PC-3 (cell line): ENCODE measurements at regions not wholly inside any gene's neighbourhood (a gene's known extent, or its start where the extent isn't known, plus 50 kb on each side); places are given as distances from the start of the nearest gene placed in this dataset.

Experiments
- ATAC-seq: fragments of 200-7000 bp; cut with Tn5 transposase; 2 replicates; pipeline ENCODE4 v1.9.1; 2020; ENCODE audit warnings: mild to moderate bottlenecking, moderate library complexity
- BruUV-seq: library from RNA; stranded (reverse); fragments of 400-500 nt; replicated peaks from 2 replicates; lab custom pipeline; 2021; lab: Mats Ljungman, UMichigan
- CTCF ChIA-PET: fragments of 300-600 bp; sonication (Branson Sonifier 250); formaldehyde crosslinking; loops from one replicate; lab custom pipeline; 2022; ENCODE audit warnings: antibody characterized with exemption; lab: Charles Lee
- POLR2A ChIA-PET: fragments of 300-600 bp; sonication (Branson Sonifier 250); formaldehyde crosslinking; loops from one replicate; lab custom pipeline; 2022; ENCODE audit warnings: antibody characterized with exemption; ENCODE audit not compliant: unreplicated experiment; lab: Charles Lee
- DNase-seq: peaks from one replicate; pipeline ENCODE4 v3.0.0-alpha.2; 2015
- H2AFZ ChIP-seq: fragments of 300-600 bp; sonication (generic); 2 replicates; pipeline ENCODE4 v1.6.0; 2016; ENCODE audit warnings: antibody characterized with exemption, low read length
- H3F3A ChIP-seq: fragments of 300-600 bp; sonication (generic); one replicate; pipeline ENCODE4 v1.6.0; 2017; ENCODE audit warnings: antibody characterized with exemption, low read length, control low read depth, mild to moderate bottlenecking; ENCODE audit not compliant: unreplicated experiment
- H3K27ac ChIP-seq: fragments of 300-600 bp; sonication (generic); 2 replicates; pipeline ENCODE4 v1.5.1; 2016; ENCODE audit warnings: mild to moderate bottlenecking, low read length
- H3K27me3 ChIP-seq: fragments of 300-600 bp; sonication (generic); 2 replicates; pipeline ENCODE4 v1.6.1; 2016; ENCODE audit warnings: low read length, mixed read lengths
- H3K36me3 ChIP-seq: fragments of 300-600 bp; sonication (generic); 2 replicates; pipeline ENCODE4 v1.6.1; 2016; ENCODE audit warnings: low read depth, mixed run types, low read length, mixed read lengths
- H3K4me1 ChIP-seq: fragments of 300-600 bp; sonication (generic); 2 replicates; pipeline ENCODE4 v1.5.1; 2016; ENCODE audit warnings: low read length; ENCODE audit not compliant: insufficient read depth
- H3K4me2 ChIP-seq: fragments of 300-600 bp; sonication (generic); 2 replicates; pipeline ENCODE4 v1.6.0; 2016; ENCODE audit warnings: low read length
- H3K4me3 ChIP-seq: fragments of 300-600 bp; sonication (generic); 2 replicates; pipeline ENCODE4 v1.5.1; 2016; ENCODE audit warnings: mild to moderate bottlenecking, low read length, mixed read lengths
- H3K79me2 ChIP-seq: fragments of 300-600 bp; sonication (generic); 2 replicates; pipeline ENCODE4 v1.6.1; 2017; ENCODE audit warnings: low read length, mixed read lengths
- H3K9ac ChIP-seq: fragments of 300-600 bp; sonication (generic); 2 replicates; pipeline ENCODE4 v1.6.0; 2016; ENCODE audit warnings: mild to moderate bottlenecking, low read length
- H3K9me2 ChIP-seq: fragments of 300-600 bp; sonication (generic); replicated peaks from 2 replicates; pipeline ENCODE4 v1.6.1; 2016; ENCODE audit warnings: mixed run types, low read length, mixed read lengths
- H3K9me3 ChIP-seq: fragments of 300-600 bp; sonication (generic); 2 replicates; pipeline ENCODE4 v1.6.1; 2016; ENCODE audit warnings: low read length, mixed read lengths
- H4K20me1 ChIP-seq: fragments of 300-600 bp; sonication (generic); 2 replicates; pipeline ENCODE4 v1.6.1; 2016; ENCODE audit warnings: low read length, mixed read lengths
- EZH2 ChIP-seq: fragments of 300-600 bp; sonication (generic); IDR thresholded peaks from one replicate; pipeline ENCODE4 v1.6.1; 2017; ENCODE audit warnings: antibody characterized with exemption, mild to moderate bottlenecking, low read length; ENCODE audit not compliant: unreplicated experiment
- EZH2phosphoT487 ChIP-seq: fragments of 300-600 bp; sonication (generic); IDR thresholded peaks from 2 replicates; pipeline ENCODE4 v1.6.1; 2018; ENCODE audit warnings: mild to moderate bottlenecking, antibody characterized with exemption, low read length, borderline replicate concordance
- intact Hi-C: fragments of 100-400 bp; cut with micrococcal nuclease; formaldehyde crosslinking; loops from 2 replicates; pipeline ENCODE4 v1.9.0; 2023
- TF ChIP-seq, protein P1 (sequence below): fragments of 300-600 bp; sonication (generic); conservative IDR thresholded peaks from 2 replicates; pipeline ENCODE4 v1.5.1; 2017; ENCODE audit warnings: antibody characterized with exemption, low read depth, mild to moderate bottlenecking, low read length

DNA sequence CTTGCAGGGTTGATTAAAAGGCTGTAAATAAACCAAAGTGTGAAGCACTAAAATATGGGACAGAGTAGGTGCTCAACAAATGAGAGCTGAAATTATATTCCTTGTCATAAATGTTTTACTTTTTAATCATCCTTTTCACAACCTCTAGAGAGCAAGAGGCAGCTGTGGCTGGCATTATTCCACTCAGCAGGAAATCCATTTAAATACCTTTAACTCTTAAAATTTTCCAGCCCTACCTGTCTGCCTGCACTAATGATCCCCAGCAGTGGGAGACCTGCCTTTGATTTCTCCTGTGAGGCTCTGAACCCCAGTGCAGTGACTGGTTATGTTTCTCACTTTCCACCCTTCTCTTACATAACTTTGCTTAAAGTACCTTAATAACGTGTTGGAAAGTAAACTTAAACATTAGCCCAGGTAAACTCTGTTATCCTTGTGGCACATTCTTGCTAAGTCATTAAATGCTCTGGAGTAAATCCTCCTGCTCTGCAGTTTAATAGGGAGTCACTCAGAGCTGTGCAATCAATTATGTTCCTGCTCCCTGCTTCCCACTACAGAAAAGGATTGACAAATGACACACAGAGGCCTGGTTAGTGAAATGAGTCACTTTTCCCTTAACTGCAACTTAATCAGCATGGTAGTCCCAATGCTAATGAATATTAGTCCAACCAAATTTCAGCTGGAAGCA lies 755.7 kb upstream of the USP15 start:
- Histone ChIP-seq H3K4me1 (no peaks in the 10 kb centered on the region), H3F3A (no peaks in the 10 kb centered on the region), H3K4me2 (no peak overlapping the region), H2AFZ (no peak overlapping the region), H3K9me3 (no peaks in the 10 kb centered on the region), H3K27ac (no peak overlapping the region), H4K20me1 (no peaks in the 10 kb centered on the region), H3K36me3 (no peaks in the 10 kb centered on the region), H3K9ac (no peak overlapping the region), H3K27me3 (no peaks in the 10 kb centered on the region), H3K79me2 (no peaks in the 10 kb centered on the region), H3K4me3 (no peak overlapping the region), H3K9me2 (0 out of 2 replicates have a peak, but pooled peaks cover 6% of the 10 kb centered on the region)
- no TSS peak for BruUV-seq
- intact Hi-C loops, result no loop called here
- CTCF ChIA-PET, result no interaction called here
- ATAC-seq (peak; percentile 71), DNase-seq (peak; percentile 8)
- TF ChIP-seq EZH2 (no peak), EZH2phosphoT487 (no peak)
- TF ChIP-seq, protein P1, sequence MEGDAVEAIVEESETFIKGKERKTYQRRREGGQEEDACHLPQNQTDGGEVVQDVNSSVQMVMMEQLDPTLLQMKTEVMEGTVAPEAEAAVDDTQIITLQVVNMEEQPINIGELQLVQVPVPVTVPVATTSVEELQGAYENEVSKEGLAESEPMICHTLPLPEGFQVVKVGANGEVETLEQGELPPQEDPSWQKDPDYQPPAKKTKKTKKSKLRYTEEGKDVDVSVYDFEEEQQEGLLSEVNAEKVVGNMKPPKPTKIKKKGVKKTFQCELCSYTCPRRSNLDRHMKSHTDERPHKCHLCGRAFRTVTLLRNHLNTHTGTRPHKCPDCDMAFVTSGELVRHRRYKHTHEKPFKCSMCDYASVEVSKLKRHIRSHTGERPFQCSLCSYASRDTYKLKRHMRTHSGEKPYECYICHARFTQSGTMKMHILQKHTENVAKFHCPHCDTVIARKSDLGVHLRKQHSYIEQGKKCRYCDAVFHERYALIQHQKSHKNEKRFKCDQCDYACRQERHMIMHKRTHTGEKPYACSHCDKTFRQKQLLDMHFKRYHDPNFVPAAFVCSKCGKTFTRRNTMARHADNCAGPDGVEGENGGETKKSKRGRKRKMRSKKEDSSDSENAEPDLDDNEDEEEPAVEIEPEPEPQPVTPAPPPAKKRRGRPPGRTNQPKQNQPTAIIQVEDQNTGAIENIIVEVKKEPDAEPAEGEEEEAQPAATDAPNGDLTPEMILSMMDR, result no peak
- POLR2A ChIA-PET, result no interaction called here

GRCh38 chr12:61513499-61513898 lies 746.7 kb upstream of the USP15 start:
- Histone ChIP-seq H3K4me2 (no peak overlapping the region), H4K20me1 (no peaks in the 10 kb centered on the region), H3K4me1 (no peaks in the 10 kb centered on the region), H2AFZ (no peak overlapping the region), H3F3A (no peaks in the 10 kb centered on the region), H3K36me3 (no peaks in the 10 kb centered on the region), H3K9me3 (no peaks in the 10 kb centered on the region), H3K9me2 (no peaks in the 10 kb centered on the region), H3K4me3 (no peak overlapping the region), H3K9ac (no peak overlapping the region), H3K79me2 (no peaks in the 10 kb centered on the region), H3K27ac (no peak overlapping the region), H3K27me3 (no peaks in the 10 kb centered on the region)
- ChIA-PET CTCF (no interaction called here), POLR2A (no interaction called here)
- TF ChIP-seq EZH2phosphoT487 (no peak), EZH2 (no peak)
- TF ChIP-seq, protein P1, result no peak
- ATAC-seq (no peak), DNase-seq (no peak)
- no TSS peak for BruUV-seq
- intact Hi-C loops, result no loop called here

- H3K27ac ChIP-seq, result no peak overlapping the region
- no peak overlapping the region for H3K4me3 ChIP-seq
- H3F3A ChIP-seq, result no peaks in the 10 kb centered on the region
- no peak for DNase-seq
- no peaks in the 10 kb centered on the region for H3K4me1 ChIP-seq
- no peaks in the 10 kb centered on the region for H3K79me2 ChIP-seq
- no peaks in the 10 kb centered on the region for H3K9me2 ChIP-seq
- no peak overlapping the region for H3K9ac ChIP-seq
- H3K27me3 ChIP-seq, result no peaks in the 10 kb centered on the region
- H3K4me2 ChIP-seq, result no peak overlapping the region
- no peaks in the 10 kb centered on the region for H3K36me3 ChIP-seq
- intact Hi-C loops, result no loop called here
- CTCF ChIA-PET, result no interaction called here
- H2AFZ ChIP-seq, result no peak overlapping the region
- TF ChIP-seq EZH2phosphoT487 (no peak), EZH2 (no peak)
- TF ChIP-seq, protein P1, result no peak
- POLR2A ChIA-PET, result no interaction called here
- no peak for ATAC-seq
- H4K20me1 ChIP-seq, result no peaks in the 10 kb centered on the region
- BruUV-seq, result no TSS peak
- H3K9me3 ChIP-seq, result no peaks in the 10 kb centered on the region
Observed at GRCh38 chr12:61514016-61514415, 746.2 kb upstream of the USP15 start.
